Embryonic facial prominence (tissue), 1 donor: ENCODE measurements at regions not wholly inside any gene's neighbourhood (a gene's known extent, or its start where the extent isn't known, plus 50 kb on each side); places are given as distances from the start of the nearest gene placed in this dataset.
"Not testable (repeated sequence)": the region's sequence is repeated elsewhere in the genome, so short reads cannot be mapped to it uniquely, and the experiment has no call there.

Source experiments
- DNase-seq: peaks from one replicate; pipeline ENCODE4 v3.0.0-alpha.2; 2016; ENCODE audit errors: extremely low spot score

- DNase-seq = no peak
These were observed 320.4 kb downstream of the ADGRD1 start for GRCh38 chr12:131274061-131274460.

GRCh38 chr12:131274906-131275305, 321.2 kb downstream of the ADGRD1 start:
- DNase-seq = no peak

GRCh38 chr12:131275824-131276223, 322.1 kb downstream of the ADGRD1 start:
- no peak for DNase-seq

- DNase-seq = no peak
These were observed 322.9 kb downstream of the ADGRD1 start for GRCh38 chr12:131276501-131277185.

- DNase-seq = not testable (repeated sequence)
These were observed 323.7 kb downstream of the ADGRD1 start for GRCh38 chr12:131277186-131278091.

- DNase-seq = not testable (repeated sequence)
These were observed 324.9 kb downstream of the ADGRD1 start for GRCh38 chr12:131278451-131279115.

GRCh38 chr12:131279281-131279921, 325.7 kb downstream of the ADGRD1 start:
- DNase-seq = no peak

GRCh38 chr12:131280426-131280825, 326.7 kb downstream of the ADGRD1 start:
- DNase-seq = no peak

GRCh38 chr12:131281016-131281415, 327.3 kb downstream of the ADGRD1 start:
- no peak for DNase-seq

- no peak for DNase-seq
These were observed 328.8 kb downstream of the ADGRD1 start for GRCh38 chr12:131282292-131283080.

GRCh38 chr12:131283191-131283861, 329.6 kb downstream of the ADGRD1 start:
- no peak for DNase-seq

- DNase-seq = not testable (repeated sequence)
These were observed 330.4 kb downstream of the ADGRD1 start for GRCh38 chr12:131283862-131284825.

- not testable (repeated sequence) for DNase-seq
These were observed 331.5 kb downstream of the ADGRD1 start for GRCh38 chr12:131284954-131285904.

GRCh38 chr12:131285905-131286295, 332.2 kb downstream of the ADGRD1 start:
- not testable (repeated sequence) for DNase-seq

- not testable (repeated sequence) for DNase-seq
These were observed 332.6 kb downstream of the ADGRD1 start for GRCh38 chr12:131286301-131286700.

GRCh38 chr12:131287015-131287937, 333.6 kb downstream of the ADGRD1 start:
- no peak for DNase-seq
